CD14-positive monocyte (primary cell): ENCODE measurements at regions not wholly inside any gene's neighbourhood (a gene's known extent, or its start where the extent isn't known, plus 50 kb on each side); places are given as distances from the start of the nearest gene placed in this dataset.

Source experiments
- DNase-seq, 3 donors: peaks; one replicate each; pipeline ENCODE4 v3.0.0-alpha.2; 2011 to 2022
- H2AFZ ChIP-seq: 2 replicates; pipeline ENCODE4 v1.6.0; 2012; ENCODE audit warnings: mild to moderate bottlenecking, low read depth, low read length, inconsistent platforms; ENCODE audit not compliant: insufficient read depth, poor library complexity, severe bottlenecking
- H3K27ac ChIP-seq, 2 donors: 1 replicate in 1 of 2; 2 replicates in 1 of 2; pipeline ENCODE4 v1.5.1; 2012 to 2013; ENCODE audit warnings: low read length in 2 of 2, control low read depth in 1 of 2, inconsistent platforms in 1 of 2, low read depth in 1 of 2, mild to moderate bottlenecking in 1 of 2
- H3K27me3 ChIP-seq, 2 donors: one replicate each; pipeline versions ENCODE4 v1.6.0 to v1.6.1; 2011 to 2013; ENCODE audit warnings: low read length in 2 of 2; ENCODE audit not compliant: control insufficient read depth in 2 of 2, insufficient read depth in 2 of 2
- H3K36me3 ChIP-seq, 2 donors: replicated peaks in 1 of 2; 1 replicate in 1 of 2; 2 replicates in 1 of 2; pipeline versions ENCODE4 v1.5.1 to v1.6.1; 2012 to 2013; ENCODE audit warnings: low read length in 2 of 2, control low read depth in 1 of 2, inconsistent platforms in 1 of 2, mild to moderate bottlenecking in 1 of 2; ENCODE audit not compliant: insufficient read depth in 2 of 2, control insufficient read depth in 1 of 2
- H3K4me1 ChIP-seq, 2 donors: 1 replicate in 1 of 2; 2 replicates in 1 of 2; pipeline versions ENCODE4 v1.5.1 to v1.6.1; 2012 to 2013; ENCODE audit warnings: low read length in 2 of 2, control low read depth in 1 of 2, inconsistent platforms in 1 of 2, mild to moderate bottlenecking in 1 of 2, moderate library complexity in 1 of 2; ENCODE audit not compliant: insufficient read depth in 2 of 2, control insufficient read depth in 1 of 2
- H3K4me2 ChIP-seq: replicated peaks from 2 replicates; pipeline ENCODE3; 2012; ENCODE audit warnings: low read length, moderate library complexity, mild to moderate bottlenecking; ENCODE audit not compliant: poor library complexity, severe bottlenecking; ENCODE audit errors: extremely low read depth
- H3K4me3 ChIP-seq, 3 experiments: fragments of 200-600 bp in 1 of 3; sonication (generic) in 1 of 3; replicated peaks in 1 of 3; 1 replicate in 2 of 3; 2 replicates in 1 of 3; pipeline ENCODE4 v1.5.1; 2011 to 2013; ENCODE audit warnings: low read length in 3 of 3, mild to moderate bottlenecking in 3 of 3, control low read depth in 2 of 3, low read depth in 2 of 3, inconsistent platforms in 1 of 3, moderate library complexity in 1 of 3
- H3K79me2 ChIP-seq: 2 replicates; pipeline ENCODE4 v1.6.0; 2012; ENCODE audit warnings: mild to moderate bottlenecking, control low read depth, inconsistent platforms, low read length, moderate library complexity; ENCODE audit not compliant: insufficient read depth
- H3K9ac ChIP-seq: 2 replicates; pipeline ENCODE4 v1.6.0; 2017; ENCODE audit warnings: low read length, mild to moderate bottlenecking; ENCODE audit not compliant: insufficient read depth, poor library complexity, severe bottlenecking
- H3K9me3 ChIP-seq, 2 donors: replicated peaks in 1 of 2; 1 replicate in 1 of 2; 2 replicates in 1 of 2; pipeline versions ENCODE4 v1.5.1 to v1.6.1; 2012 to 2013; ENCODE audit warnings: low read length in 2 of 2, control low read depth in 1 of 2; ENCODE audit not compliant: control insufficient read depth in 1 of 2, insufficient read depth in 1 of 2
- H4K20me1 ChIP-seq: 2 replicates; pipeline ENCODE4 v1.6.0; 2012; ENCODE audit warnings: mild to moderate bottlenecking, low read length, control low read depth, moderate library complexity; ENCODE audit not compliant: insufficient read depth
- H3K27ac Mint-ChIP-seq, 7 donors: one replicate each; pipeline ENCODE4 v1.8.0; 2020; ENCODE audit warnings: mild to moderate bottlenecking in 7 of 7, mixed read lengths in 7 of 7, moderate library complexity in 6 of 7, inconsistent platforms in 2 of 7
- H3K27me3 Mint-ChIP-seq, 3 donors: one replicate each; pipeline ENCODE4 v1.8.0; 2021 to 2022; ENCODE audit warnings: low read depth in 3 of 3, mild to moderate bottlenecking in 3 of 3, mixed read lengths in 3 of 3, moderate library complexity in 3 of 3, inconsistent platforms in 1 of 3
- H3K36me3 Mint-ChIP-seq, 2 donors: one replicate each; pipeline ENCODE4 v1.8.0; 2020; ENCODE audit warnings: mixed read lengths in 2 of 2, inconsistent platforms in 1 of 2, mild to moderate bottlenecking in 1 of 2
- H3K4me1 Mint-ChIP-seq: one replicate; pipeline ENCODE4 v1.8.0; 2020; ENCODE audit warnings: mild to moderate bottlenecking, mixed read lengths
- H3K4me3 Mint-ChIP-seq, 2 donors: one replicate each; pipeline ENCODE4 v1.8.0; 2020; ENCODE audit warnings: mild to moderate bottlenecking in 2 of 2, mixed read lengths in 2 of 2, moderate library complexity in 1 of 2
- H3K9me3 Mint-ChIP-seq, 7 donors: one replicate each; pipeline ENCODE4 v1.8.0; 2020 to 2022; ENCODE audit warnings: mixed read lengths in 7 of 7, mild to moderate bottlenecking in 6 of 7, moderate library complexity in 6 of 7, inconsistent platforms in 2 of 7
- CTCF ChIP-seq: fragments of 200-600 bp; IDR thresholded peaks from one replicate; pipeline ENCODE4 v1.8.0; 2022; ENCODE audit warnings: antibody characterized with exemption, mild to moderate bottlenecking
- WGBS: methylation state at CpG from one replicate; pipeline ENCODE4 v1.1.5; 2013; ENCODE audit warnings: missing lambda C conversion rate; ENCODE audit not compliant: insufficient coverage; 5-methylcytosine and 5-hydroxymethylcytosine counted together
- intact Hi-C, 2 donors: fragments of 100-400 bp; cut with micrococcal nuclease; formaldehyde crosslinking; loops; one replicate each; pipeline versions ENCODE4 v1.15.0 to v1.15.1; 2023

- Mint-ChIP-seq H3K9me3 (peaks cover 0 to 2% (median 0%) of the 10 kb centered on the region in 7 donors), H3K4me3 (no peak overlapping the region), H3K27ac (no peak overlapping the region), H3K4me1 (no peaks in the 10 kb centered on the region), H3K27me3 (peaks cover 0 to 12% (median 7%) of the 10 kb centered on the region in 3 donors), H3K36me3 (no peaks in the 10 kb centered on the region)
- Histone ChIP-seq H3K27ac (no peak overlapping the region), H2AFZ (no peak overlapping the region), H3K79me2 (no peaks in the 10 kb centered on the region), H4K20me1 (no peaks in the 10 kb centered on the region), H3K27me3 (no peaks in the 10 kb centered on the region), H3K4me3 (no peak overlapping the region), H3K4me1 (no peaks in the 10 kb centered on the region), H3K9me3 (no peaks in the 10 kb centered on the region), H3K4me2 (no peak overlapping the region), H3K36me3 (no peaks in the 10 kb centered on the region), H3K9ac (no peak overlapping the region)
- no peak for TF ChIP-seq CTCF
- intact Hi-C loops = no loop called here
- DNase-seq = no peak
- 82% methylated on average over 10 of the region's 12 CpGs for WGBS
These were observed 265.9 kb downstream of the TFCP2L1 start for GRCh38 chr2:121019071-121019470.

- TF ChIP-seq CTCF = no peak
- no peak overlapping the region for H3K4me2 ChIP-seq
- H3K9ac ChIP-seq = no peak overlapping the region
- no peaks in the 10 kb centered on the region for H4K20me1 ChIP-seq
- no peak overlapping the region for H3K4me3 ChIP-seq
- no peaks in the 10 kb centered on the region for H3K79me2 ChIP-seq
- Mint-ChIP-seq H3K4me3 (peak overlapping the region in 1 of 2 donors; percentile 37), H3K9me3 (peaks cover 0 to 1% (median 0%) of the 10 kb centered on the region in 7 donors), H3K4me1 (no peaks in the 10 kb centered on the region), H3K36me3 (no peaks in the 10 kb centered on the region), H3K27ac (peak overlapping the region in 1 of 7 donors; percentile 45), H3K27me3 (peaks cover 0 to 12% (median 7%) of the 10 kb centered on the region in 3 donors)
- no peak overlapping the region for H3K27ac ChIP-seq
- DNase-seq = no peak
- H3K4me1 ChIP-seq = no peaks in the 10 kb centered on the region
- H3K27me3 ChIP-seq = no peaks in the 10 kb centered on the region
- intact Hi-C loops = no loop called here
- WGBS = 77% methylated on average over 6 of the region's 7 CpGs
- no peaks in the 10 kb centered on the region for H3K9me3 ChIP-seq
- no peaks in the 10 kb centered on the region for H3K36me3 ChIP-seq
- H2AFZ ChIP-seq = no peak overlapping the region
These were observed 265.2 kb downstream of the TFCP2L1 start for GRCh38 chr2:121019756-121020155.
